ENCODE measurements at regions not wholly inside any gene's neighbourhood (a gene's known extent, or its start where the extent isn't known, plus 50 kb on each side); places are given as distances from the start of the nearest gene placed in this dataset.

DNA sequence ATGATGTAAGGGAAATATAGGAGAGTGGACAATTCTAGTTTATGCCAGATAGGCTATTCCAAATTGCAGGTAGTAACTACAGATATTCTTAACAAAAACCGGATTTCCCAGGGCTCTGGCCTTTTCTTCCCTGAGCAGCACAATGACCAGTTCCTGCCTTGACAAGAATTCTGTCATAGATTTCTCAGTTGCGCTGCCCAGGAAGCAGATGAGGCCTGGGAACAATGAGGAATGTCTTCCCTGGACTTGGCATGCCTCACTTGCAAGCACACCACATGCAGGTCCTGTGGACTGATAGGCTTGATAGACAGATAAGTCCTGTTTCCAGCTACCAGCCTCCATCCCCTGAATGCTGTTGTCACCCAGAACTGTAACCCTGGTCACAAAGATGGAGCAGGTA is 174.5 kb upstream of the PRSS58 start:
- TF ChIP-seq POLR2A (IDR thresholded peaks at IDR 0.05; ENCODE audit: low read depth, low read length): no peak
- no peak for TF ChIP-seq TAF1 (IDR thresholded peaks at IDR 0.05; ENCODE audit: low read depth, low read length)
- no peak for TF ChIP-seq POU2F2 (IDR thresholded peaks at IDR 0.05; ENCODE audit: low read depth, low read length)
- no peak for TF ChIP-seq PAX5 (IDR thresholded peaks at IDR 0.05; ENCODE audit: insufficient read depth, low read length, severe bottlenecking)
- no peak for TF ChIP-seq POLR2AphosphoS5 (IDR thresholded peaks at IDR 0.05; ENCODE audit: low read depth, low read length)
- no peak for DNase-seq (ENCODE audit: insufficient read length, low spot score)
- FAIRE-seq: no peak

GRCh38 chr7:142431491-142431890 is 173.6 kb upstream of the PRSS58 start:
- no peak for TF ChIP-seq SPI1 (IDR thresholded peaks at IDR 0.05; ENCODE audit: low read depth, low read length)
- no peak for TF ChIP-seq PAX5 (IDR thresholded peaks at IDR 0.05; ENCODE audit: insufficient read depth, low read length, severe bottlenecking)
- TF ChIP-seq POU2F2 (IDR thresholded peaks at IDR 0.05; ENCODE audit: low read depth, low read length): no peak
- DNase-seq (ENCODE audit: insufficient read length, low spot score) (no peak), FAIRE-seq (no peak)

- FAIRE-seq (no peak), DNase-seq (ENCODE audit: insufficient read length, low spot score) (no peak)
- TF ChIP-seq SPI1 (IDR thresholded peaks at IDR 0.05; ENCODE audit: low read depth, low read length) (no peak), TAF1 (IDR thresholded peaks at IDR 0.05; ENCODE audit: low read depth, low read length) (no peak), POLR2A (IDR thresholded peaks at IDR 0.05; ENCODE audit: low read depth, low read length) (no peak), POU2F2 (IDR thresholded peaks at IDR 0.05; ENCODE audit: low read depth, low read length) (no peak), PAX5 (IDR thresholded peaks at IDR 0.05; ENCODE audit: insufficient read depth, low read length, severe bottlenecking) (no peak), POLR2AphosphoS5 (IDR thresholded peaks at IDR 0.05; ENCODE audit: low read depth, low read length) (no peak)
Observed at GRCh38 chr7:142428094-142428493, 170.2 kb upstream of the PRSS58 start.

DNA sequence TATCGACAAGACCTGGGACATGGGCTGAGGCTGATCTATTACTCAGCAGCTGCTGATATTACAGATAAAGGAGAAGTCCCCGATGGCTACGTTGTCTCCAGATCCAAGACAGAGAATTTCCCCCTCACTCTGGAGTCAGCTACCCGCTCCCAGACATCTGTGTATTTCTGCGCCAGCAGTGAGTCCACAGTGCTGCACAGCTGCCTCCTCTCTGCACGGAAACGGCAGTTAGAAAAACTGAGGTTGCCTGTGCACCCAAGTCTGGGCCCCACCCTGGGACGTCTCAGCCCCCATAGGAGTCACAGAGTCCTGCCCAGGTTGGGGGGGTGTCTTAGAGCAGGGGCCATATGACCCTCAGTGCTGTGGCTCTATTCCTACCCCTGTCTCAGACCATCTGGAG is 167.4 kb upstream of the PRSS58 start:
- DNase-seq (ENCODE audit: insufficient read length, low spot score): no peak
- TF ChIP-seq POLR2AphosphoS5 (IDR thresholded peaks at IDR 0.05; ENCODE audit: low read depth, low read length) (no peak), POU2F2 (IDR thresholded peaks at IDR 0.05; ENCODE audit: low read depth, low read length) (no peak), PAX5 (IDR thresholded peaks at IDR 0.05; ENCODE audit: insufficient read depth, low read length, severe bottlenecking) (no peak), SPI1 (IDR thresholded peaks at IDR 0.05; ENCODE audit: low read depth, low read length) (no peak), POLR2A (IDR thresholded peaks at IDR 0.05; ENCODE audit: low read depth, low read length) (no peak), TAF1 (IDR thresholded peaks at IDR 0.05; ENCODE audit: low read depth, low read length) (no peak)
- no peak for FAIRE-seq

DNA sequence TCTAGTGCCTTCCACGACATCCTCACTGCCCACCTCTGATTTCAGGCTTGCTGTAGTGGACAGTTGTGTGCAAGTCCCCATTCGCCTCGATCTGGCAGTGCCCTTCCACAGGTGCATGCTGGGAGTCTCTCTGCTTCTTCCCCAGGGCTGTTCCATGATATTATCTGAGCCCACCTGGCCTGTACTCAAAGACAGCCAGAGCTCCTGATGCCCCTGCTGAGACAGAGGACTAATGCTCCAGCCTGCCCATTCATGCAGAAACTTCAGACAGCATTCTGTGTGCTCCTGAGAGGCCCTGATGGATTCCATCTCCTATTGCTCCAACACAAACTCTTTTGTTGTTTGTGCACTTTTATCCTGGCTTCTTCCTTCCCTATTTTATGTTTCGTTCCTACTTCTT is 164.8 kb upstream of the PRSS58 start:
- FAIRE-seq: no peak
- TF ChIP-seq POLR2A (IDR thresholded peaks at IDR 0.05; ENCODE audit: low read depth, low read length) (no peak), POU2F2 (IDR thresholded peaks at IDR 0.05; ENCODE audit: low read depth, low read length) (no peak), TAF1 (IDR thresholded peaks at IDR 0.05; ENCODE audit: low read depth, low read length) (no peak), PAX5 (IDR thresholded peaks at IDR 0.05; ENCODE audit: insufficient read depth, low read length, severe bottlenecking) (no peak), SPI1 (IDR thresholded peaks at IDR 0.05; ENCODE audit: low read depth, low read length) (no peak), POLR2AphosphoS5 (IDR thresholded peaks at IDR 0.05; ENCODE audit: low read depth, low read length) (no peak)
- no peak for DNase-seq (ENCODE audit: insufficient read length, low spot score)

DNA sequence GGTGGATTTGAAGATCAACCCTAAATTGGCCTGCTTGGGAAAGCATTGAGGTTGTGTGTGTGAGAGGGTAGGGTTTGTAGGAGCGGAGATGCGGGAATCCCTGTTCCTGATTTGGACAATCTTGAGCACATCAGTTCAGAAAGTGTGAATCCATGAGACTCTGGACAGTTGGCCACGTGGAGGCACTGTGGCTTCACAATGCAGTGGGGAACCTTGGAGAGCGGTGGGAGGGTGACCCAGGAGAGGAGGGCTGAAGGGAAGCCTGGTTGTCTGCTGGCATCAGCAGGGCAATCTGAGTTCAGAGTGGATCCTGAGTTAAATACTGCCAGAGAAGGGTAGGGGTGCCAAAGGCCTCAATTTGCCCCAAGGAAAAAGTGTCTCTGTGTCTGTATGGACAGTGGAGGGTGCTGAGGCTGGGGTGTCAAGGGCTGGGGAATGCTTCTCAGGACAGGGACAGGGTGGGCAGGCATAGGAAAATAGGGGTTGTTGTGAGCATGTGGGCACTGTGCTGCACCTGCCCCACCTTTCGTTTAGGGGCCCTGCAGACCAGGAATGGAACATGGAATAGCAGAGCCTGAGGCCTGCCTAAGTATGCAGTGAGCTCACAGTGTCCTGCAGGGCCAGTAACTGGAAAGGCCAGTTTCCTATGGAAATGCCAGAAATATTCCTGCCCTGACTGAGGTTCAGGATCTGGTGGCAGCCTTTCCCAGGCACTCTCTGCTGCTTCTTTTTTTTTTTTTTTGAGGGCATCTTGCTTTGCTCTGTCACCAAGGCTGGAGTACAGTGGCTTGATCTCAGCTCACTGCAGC is 162.9 kb upstream of the PRSS58 start:
- no peak for FAIRE-seq
- no peak for DNase-seq (ENCODE audit: insufficient read length, low spot score)
- no peak for TF ChIP-seq POU2F2 (IDR thresholded peaks at IDR 0.05; ENCODE audit: low read depth, low read length)
- TF ChIP-seq SPI1 (IDR thresholded peaks at IDR 0.05; ENCODE audit: low read depth, low read length): no peak
- no peak for TF ChIP-seq POLR2A (IDR thresholded peaks at IDR 0.05; ENCODE audit: low read depth, low read length)
- no peak for TF ChIP-seq POLR2AphosphoS5 (IDR thresholded peaks at IDR 0.05; ENCODE audit: low read depth, low read length)
- TF ChIP-seq PAX5 (IDR thresholded peaks at IDR 0.05; ENCODE audit: insufficient read depth, low read length, severe bottlenecking): no peak
- TF ChIP-seq TAF1 (IDR thresholded peaks at IDR 0.05; ENCODE audit: low read depth, low read length): no peak

DNA sequence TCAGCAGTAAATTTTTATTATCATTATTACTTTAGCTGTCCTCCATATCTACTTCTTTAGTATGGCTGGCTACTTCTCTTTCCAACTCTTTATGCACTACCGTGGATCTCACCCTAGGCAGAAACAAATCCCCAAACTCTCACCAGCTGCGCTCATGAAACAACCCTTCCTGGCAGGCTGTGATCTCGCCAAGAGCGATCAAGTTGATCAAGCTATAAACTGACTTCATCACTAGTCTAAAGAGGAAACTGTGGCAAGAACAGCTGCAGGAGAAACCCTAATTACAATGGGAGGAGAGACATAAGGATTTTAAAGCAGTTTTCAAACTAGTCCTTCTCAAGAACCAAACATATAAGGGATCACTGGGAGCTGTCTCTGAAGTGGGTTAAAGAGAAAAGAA is 160.5 kb upstream of the PRSS58 start:
- DNase-seq (ENCODE audit: insufficient read length, low spot score) (no peak), FAIRE-seq (no peak)
- TF ChIP-seq TAF1 (IDR thresholded peaks at IDR 0.05; ENCODE audit: low read depth, low read length) (no peak), POLR2A (IDR thresholded peaks at IDR 0.05; ENCODE audit: low read depth, low read length) (no peak), POU2F2 (IDR thresholded peaks at IDR 0.05; ENCODE audit: low read depth, low read length) (no peak), SPI1 (IDR thresholded peaks at IDR 0.05; ENCODE audit: low read depth, low read length) (no peak), POLR2AphosphoS5 (IDR thresholded peaks at IDR 0.05; ENCODE audit: low read depth, low read length) (no peak), PAX5 (IDR thresholded peaks at IDR 0.05; ENCODE audit: insufficient read depth, low read length, severe bottlenecking) (no peak)

DNA sequence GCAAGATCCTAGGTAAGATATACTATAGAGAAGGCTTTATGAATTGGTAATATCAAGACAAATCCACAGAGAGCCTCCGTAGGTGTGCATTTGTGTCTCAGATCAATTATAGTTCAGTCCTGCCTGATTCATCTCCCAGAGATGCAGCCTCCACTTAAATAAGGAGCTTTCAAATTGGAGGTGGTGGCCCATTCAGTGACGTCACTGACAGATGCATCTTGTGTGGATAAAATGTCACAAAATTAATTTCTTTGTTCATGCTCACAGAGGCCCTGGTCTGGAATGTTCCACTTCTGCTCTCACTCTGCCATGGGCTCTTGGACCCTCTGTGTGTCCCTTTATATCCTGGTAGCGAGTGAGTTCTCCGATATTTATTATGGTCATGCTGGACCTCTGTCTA is 157.1 kb upstream of the PRSS58 start:
- TF ChIP-seq TAF1 (IDR thresholded peaks at IDR 0.05; ENCODE audit: low read depth, low read length): no peak
- TF ChIP-seq POLR2A (IDR thresholded peaks at IDR 0.05; ENCODE audit: low read depth, low read length): no peak
- no peak for TF ChIP-seq POU2F2 (IDR thresholded peaks at IDR 0.05; ENCODE audit: low read depth, low read length)
- no peak for TF ChIP-seq PAX5 (IDR thresholded peaks at IDR 0.05; ENCODE audit: insufficient read depth, low read length, severe bottlenecking)
- no peak for TF ChIP-seq POLR2AphosphoS5 (IDR thresholded peaks at IDR 0.05; ENCODE audit: low read depth, low read length)
- TF ChIP-seq SPI1 (IDR thresholded peaks at IDR 0.05; ENCODE audit: low read depth, low read length): no peak
- FAIRE-seq (no peak), DNase-seq (ENCODE audit: insufficient read length, low spot score) (no peak)

GRCh38 chr7:142414135-142414534 is 156.3 kb upstream of the PRSS58 start:
- no peak for FAIRE-seq
- TF ChIP-seq POU2F2 (IDR thresholded peaks at IDR 0.05; ENCODE audit: low read depth, low read length) (no peak), SPI1 (IDR thresholded peaks at IDR 0.05; ENCODE audit: low read depth, low read length) (no peak), TAF1 (IDR thresholded peaks at IDR 0.05; ENCODE audit: low read depth, low read length) (no peak), PAX5 (IDR thresholded peaks at IDR 0.05; ENCODE audit: insufficient read depth, low read length, severe bottlenecking) (no peak), POLR2A (IDR thresholded peaks at IDR 0.05; ENCODE audit: low read depth, low read length) (no peak), POLR2AphosphoS5 (IDR thresholded peaks at IDR 0.05; ENCODE audit: low read depth, low read length) (no peak)
- no peak for DNase-seq (ENCODE audit: insufficient read length, low spot score)
